ENCODE measurements at regions not wholly inside any gene's neighbourhood (a gene's known extent, or its start where the extent isn't known, plus 50 kb on each side); places are given as distances from the start of the nearest gene placed in this dataset.

GRCh38 chr1:224795591-224795990 lies 133.9 kb upstream of the DNAH14 start:
- TF ChIP-seq POLR2AphosphoS5 (IDR thresholded peaks at IDR 0.05; ENCODE audit: low read depth, low read length) (no peak), POLR2A (IDR thresholded peaks at IDR 0.05; ENCODE audit: low read depth, low read length) (no peak), TAF1 (IDR thresholded peaks at IDR 0.05; ENCODE audit: borderline replicate concordance, low read depth, low read length) (no peak)
